ENCODE measurements at regions not wholly inside any gene's neighbourhood (a gene's known extent, or its start where the extent isn't known, plus 50 kb on each side); places are given as distances from the start of the nearest gene placed in this dataset.

DNA sequence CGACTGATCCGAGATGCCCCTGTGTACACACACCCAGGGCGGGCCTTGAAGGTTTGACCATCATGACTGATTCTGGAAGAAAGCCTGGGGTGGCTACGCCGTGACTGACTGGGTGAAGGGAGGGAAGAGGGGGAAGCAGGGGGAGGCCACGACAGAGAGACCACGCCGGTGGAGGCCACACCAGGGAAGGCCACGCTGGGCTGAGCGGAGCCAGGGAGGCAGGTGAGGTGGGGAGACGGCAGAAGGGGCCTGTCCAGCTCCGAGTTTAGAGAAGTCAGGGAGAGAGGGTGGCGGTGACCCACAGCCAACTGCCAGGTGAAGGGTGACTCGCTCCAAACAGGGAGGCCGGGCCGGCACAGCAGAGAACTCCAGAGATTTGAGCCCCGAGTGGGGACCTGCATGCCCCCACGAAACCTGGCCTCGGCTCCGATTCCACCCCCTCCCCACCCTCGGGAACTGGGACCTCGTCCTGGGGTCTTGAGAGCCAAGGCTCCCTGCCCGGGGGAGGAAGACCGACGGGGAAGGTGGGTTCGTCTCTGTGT lies 102.6 kb downstream of the PTPRS start:
- TF ChIP-seq, protein P1, sequence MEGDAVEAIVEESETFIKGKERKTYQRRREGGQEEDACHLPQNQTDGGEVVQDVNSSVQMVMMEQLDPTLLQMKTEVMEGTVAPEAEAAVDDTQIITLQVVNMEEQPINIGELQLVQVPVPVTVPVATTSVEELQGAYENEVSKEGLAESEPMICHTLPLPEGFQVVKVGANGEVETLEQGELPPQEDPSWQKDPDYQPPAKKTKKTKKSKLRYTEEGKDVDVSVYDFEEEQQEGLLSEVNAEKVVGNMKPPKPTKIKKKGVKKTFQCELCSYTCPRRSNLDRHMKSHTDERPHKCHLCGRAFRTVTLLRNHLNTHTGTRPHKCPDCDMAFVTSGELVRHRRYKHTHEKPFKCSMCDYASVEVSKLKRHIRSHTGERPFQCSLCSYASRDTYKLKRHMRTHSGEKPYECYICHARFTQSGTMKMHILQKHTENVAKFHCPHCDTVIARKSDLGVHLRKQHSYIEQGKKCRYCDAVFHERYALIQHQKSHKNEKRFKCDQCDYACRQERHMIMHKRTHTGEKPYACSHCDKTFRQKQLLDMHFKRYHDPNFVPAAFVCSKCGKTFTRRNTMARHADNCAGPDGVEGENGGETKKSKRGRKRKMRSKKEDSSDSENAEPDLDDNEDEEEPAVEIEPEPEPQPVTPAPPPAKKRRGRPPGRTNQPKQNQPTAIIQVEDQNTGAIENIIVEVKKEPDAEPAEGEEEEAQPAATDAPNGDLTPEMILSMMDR (IDR thresholded peaks at IDR 0.05) = no peak

- TF ChIP-seq, protein P1 (IDR thresholded peaks at IDR 0.05) = no peak
Measured at GRCh38 chr19:5237190-5237780, 103.3 kb downstream of the PTPRS start.

DNA sequence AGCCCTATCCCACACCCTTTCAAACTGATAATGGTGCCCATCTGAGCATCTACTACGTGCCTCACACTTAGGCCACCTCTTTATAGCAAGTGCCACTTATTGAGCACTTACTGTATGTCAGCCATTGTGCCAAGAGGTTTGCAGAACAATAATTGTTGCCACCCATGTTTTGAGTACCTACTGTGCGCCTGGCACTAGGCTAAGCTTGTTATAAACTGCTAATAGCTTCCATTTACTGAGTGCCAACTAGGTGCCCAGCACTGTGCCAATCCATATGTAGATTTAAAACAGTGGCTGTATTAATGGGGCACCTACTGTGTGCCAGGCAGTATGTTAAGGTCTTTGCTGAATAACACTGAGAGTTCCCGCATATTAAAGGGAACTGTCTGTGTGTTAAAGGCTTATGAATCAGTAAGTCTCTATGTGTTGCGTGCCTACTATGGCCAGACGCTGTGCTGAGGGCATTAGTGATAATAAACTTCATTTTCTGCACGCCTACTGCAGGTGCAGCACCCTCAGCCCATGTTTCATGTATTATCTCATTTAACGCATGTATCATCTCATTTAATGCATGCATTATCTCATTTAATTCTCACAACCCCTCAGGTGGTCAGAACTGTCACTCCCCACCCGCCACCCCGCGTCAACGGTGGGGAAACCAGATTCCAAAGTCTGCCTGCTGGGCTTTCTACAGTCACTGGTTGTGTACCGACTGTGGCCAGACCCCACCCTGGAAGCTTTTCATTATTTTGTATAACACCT lies 105.0 kb downstream of the PTPRS start:
- TF ChIP-seq, protein P1 (IDR thresholded peaks at IDR 0.05) = no peak

- TF ChIP-seq, protein P1 (IDR thresholded peaks at IDR 0.05) = no peak
Measured at GRCh38 chr19:5234412-5234811, 106.2 kb downstream of the PTPRS start.

DNA sequence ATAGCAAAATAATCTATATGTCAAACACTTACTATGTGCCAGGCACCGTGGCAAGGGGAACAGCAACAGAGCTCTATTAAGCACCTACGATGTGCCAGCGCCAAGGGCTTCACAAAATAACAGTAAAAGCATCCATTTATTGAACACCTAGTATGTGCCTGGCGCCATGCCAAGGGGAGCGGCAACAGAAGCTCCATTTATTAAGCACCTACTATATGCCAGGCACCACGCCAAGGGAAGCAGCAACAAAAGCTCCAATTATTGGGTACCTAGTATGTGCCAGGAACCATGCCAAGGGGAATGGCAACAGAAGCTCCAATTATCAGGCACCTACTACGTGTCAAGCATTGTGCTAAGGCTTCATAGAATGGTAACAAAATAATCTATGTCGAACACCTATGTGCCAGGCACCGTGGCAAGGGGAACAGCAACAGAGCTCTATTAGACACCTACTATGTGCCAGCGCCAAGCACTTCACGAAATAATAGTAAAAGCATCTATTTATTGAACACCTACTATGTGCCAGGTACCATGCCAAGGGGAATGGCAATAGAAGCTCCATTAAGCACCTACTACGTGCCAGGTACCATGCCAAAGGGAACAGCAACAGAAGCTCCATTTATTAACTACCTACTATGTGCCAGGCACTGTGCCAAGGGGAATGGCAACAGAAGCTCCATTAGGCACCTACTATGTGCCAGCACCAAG lies 107.7 kb downstream of the PTPRS start:
- TF ChIP-seq, protein P1 (IDR thresholded peaks at IDR 0.05) = no peak

DNA sequence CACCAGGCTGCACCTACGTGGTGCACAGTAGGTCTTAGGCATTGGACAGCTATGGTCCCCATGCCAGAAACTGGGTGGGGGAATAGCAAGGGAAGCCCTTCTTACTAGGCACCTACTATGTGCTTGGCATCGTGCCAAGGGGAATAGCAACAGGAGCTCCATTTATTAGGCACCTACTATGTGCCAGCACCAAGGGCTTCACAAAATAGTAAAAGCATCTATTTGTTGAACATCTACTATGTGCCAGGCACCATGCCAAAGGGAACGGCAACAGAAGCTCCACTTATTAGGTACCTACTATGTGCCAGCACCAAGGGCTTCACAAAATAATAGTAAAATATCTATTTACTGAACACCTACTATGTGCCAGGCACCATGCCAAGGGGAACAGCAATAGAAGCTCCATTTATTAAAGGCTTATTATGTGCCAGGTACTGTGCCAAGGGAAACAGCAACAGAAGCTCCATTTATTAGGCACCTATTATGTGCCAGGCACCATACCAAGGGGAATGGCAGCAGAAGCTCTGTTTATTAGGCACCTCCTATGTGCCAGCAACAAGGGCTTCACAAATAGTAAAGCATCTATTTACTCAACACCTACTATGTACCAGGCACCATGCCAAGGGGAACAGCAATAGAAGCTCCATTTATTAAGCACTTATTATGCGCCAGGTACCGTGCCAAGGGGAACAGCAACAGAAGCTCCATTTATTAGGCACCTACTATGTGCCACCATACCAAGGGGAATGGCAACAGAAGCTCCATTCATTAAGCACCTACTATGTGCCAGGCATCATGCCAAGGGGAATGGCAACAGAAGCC lies 108.5 kb downstream of the PTPRS start:
- TF ChIP-seq, protein P1 (IDR thresholded peaks at IDR 0.05) = no peak

All from LNCAP (cell line).